ENCODE measurements at regions not wholly inside any gene's neighbourhood (a gene's known extent, or its start where the extent isn't known, plus 50 kb on each side); places are given as distances from the start of the nearest gene placed in this dataset.

DNA sequence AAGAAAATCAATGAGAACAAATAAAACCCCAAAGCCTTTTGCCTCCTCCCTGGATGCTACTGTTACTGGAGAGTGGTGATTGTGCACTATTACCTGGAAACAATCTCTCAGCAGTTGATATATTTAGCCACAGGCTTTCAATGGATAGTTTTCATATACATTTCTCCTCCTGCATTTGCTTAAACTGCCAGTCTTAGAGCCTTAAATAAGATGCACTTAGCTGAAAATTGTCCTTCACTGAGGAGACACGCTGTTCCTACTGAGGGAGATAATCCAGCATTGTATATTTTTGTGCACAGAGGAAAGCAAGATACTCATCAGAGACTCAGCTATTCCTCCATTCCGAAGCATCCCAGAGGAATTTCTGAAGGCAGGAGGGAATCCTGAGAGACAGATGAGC lies 520.2 kb upstream of the C16orf82 start:
- TF ChIP-seq, protein P1, sequence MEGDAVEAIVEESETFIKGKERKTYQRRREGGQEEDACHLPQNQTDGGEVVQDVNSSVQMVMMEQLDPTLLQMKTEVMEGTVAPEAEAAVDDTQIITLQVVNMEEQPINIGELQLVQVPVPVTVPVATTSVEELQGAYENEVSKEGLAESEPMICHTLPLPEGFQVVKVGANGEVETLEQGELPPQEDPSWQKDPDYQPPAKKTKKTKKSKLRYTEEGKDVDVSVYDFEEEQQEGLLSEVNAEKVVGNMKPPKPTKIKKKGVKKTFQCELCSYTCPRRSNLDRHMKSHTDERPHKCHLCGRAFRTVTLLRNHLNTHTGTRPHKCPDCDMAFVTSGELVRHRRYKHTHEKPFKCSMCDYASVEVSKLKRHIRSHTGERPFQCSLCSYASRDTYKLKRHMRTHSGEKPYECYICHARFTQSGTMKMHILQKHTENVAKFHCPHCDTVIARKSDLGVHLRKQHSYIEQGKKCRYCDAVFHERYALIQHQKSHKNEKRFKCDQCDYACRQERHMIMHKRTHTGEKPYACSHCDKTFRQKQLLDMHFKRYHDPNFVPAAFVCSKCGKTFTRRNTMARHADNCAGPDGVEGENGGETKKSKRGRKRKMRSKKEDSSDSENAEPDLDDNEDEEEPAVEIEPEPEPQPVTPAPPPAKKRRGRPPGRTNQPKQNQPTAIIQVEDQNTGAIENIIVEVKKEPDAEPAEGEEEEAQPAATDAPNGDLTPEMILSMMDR (IDR thresholded peaks at IDR 0.05; ENCODE audit: low read depth, low read length), result no peak
- no peak for TF ChIP-seq POLR2A (IDR thresholded peaks at IDR 0.05; ENCODE audit: extremely low read depth, insufficient read length)
